ENCODE measurements at regions not wholly inside any gene's neighbourhood (a gene's known extent, or its start where the extent isn't known, plus 50 kb on each side); places are given as distances from the start of the nearest gene placed in this dataset.

DNA sequence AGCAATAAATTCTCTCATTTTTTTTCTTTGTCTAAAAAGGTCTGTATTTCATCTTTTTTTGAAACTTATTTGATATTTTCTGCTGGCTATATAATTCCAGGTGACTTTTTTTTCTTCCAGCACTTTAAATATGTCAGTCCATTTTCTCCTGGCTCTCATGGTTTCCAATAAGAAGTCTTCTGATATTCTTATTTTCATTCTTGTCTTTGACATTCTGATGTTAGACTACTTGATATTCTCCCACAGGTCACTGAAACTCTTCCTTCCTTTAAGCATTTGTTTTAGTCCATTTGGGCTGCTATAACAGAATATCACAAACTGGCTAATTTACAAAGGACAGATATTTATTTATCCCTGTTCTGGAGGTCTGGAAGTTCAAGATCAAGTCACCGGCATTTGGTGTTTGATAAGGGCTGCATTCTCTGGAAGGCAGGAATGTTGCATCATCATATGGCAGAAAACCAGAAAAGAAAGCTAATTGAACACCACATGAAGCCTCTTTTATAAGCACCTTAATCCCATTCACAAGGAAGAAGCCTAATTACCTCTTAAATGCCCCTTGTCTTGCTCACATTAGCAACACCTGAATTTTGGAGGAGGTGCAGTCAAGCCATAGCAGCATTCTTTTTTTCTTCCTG, 242.1 kb upstream of the TNRC6C start:
- no peaks in the 10 kb centered on the region for H3K27me3 ChIP-seq
- H3K27ac ChIP-seq: no peak overlapping the region
- no peaks in the 10 kb centered on the region for H3K36me3 ChIP-seq
- no peak overlapping the region for H3K4me3 ChIP-seq
- DNase-seq: no peak
- intact Hi-C loops (cut with DNase I): no loop called here
- no peaks in the 10 kb centered on the region for H3K9me3 ChIP-seq
- TF ChIP-seq, protein P1, sequence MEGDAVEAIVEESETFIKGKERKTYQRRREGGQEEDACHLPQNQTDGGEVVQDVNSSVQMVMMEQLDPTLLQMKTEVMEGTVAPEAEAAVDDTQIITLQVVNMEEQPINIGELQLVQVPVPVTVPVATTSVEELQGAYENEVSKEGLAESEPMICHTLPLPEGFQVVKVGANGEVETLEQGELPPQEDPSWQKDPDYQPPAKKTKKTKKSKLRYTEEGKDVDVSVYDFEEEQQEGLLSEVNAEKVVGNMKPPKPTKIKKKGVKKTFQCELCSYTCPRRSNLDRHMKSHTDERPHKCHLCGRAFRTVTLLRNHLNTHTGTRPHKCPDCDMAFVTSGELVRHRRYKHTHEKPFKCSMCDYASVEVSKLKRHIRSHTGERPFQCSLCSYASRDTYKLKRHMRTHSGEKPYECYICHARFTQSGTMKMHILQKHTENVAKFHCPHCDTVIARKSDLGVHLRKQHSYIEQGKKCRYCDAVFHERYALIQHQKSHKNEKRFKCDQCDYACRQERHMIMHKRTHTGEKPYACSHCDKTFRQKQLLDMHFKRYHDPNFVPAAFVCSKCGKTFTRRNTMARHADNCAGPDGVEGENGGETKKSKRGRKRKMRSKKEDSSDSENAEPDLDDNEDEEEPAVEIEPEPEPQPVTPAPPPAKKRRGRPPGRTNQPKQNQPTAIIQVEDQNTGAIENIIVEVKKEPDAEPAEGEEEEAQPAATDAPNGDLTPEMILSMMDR (IDR thresholded peaks at IDR 0.05): no peak
- TF ChIP-seq POLR2A (IDR thresholded peaks at IDR 0.05) (no peak), EP300 (IDR thresholded peaks at IDR 0.05) (no peak)
- WGBS, 3 donors: 5 to 17% (median 11%) methylated on average over 1 of the region's 1 CpG
- no peaks in the 10 kb centered on the region for H3K4me1 ChIP-seq (ENCODE audit: insufficient read depth)

DNA sequence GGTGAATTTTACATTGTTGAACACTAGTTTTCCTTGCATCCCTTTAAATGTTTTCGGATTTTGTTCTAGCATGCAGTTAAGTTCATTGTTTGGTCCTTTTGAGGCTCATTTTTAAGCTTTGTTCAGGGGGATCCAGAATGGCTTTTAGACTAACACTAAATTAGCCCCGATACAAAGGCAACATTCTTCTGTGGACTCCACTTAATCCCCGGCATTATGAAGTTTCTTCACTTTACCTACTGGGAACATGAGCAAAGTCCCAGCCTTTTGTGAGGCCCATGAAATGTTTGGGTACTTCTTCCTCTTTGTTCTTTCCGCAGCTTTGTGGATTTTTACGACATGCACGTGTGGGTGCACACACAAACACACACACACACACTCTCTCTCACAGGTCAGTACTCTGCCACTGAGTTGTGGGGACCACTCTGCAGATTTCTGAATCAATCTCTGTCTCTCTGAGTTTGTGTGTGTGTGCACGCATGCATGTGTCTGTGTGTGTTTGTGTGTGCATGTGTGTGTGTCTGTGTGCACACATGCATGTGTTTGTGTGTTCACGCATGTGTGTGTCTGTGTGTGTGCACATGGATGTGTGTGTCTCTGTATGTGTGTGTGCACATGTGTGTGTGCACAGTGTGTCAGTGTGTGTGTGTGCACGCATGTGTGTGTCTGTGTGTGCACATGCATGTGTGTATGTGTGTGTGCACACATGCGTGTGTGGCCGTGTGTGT, 240.4 kb upstream of the TNRC6C start:
- Histone ChIP-seq H3K9me3 (no peaks in the 10 kb centered on the region), H3K4me3 (no peak overlapping the region), H3K36me3 (no peaks in the 10 kb centered on the region), H3K27ac (no peak overlapping the region), H3K4me1 (ENCODE audit: insufficient read depth) (no peaks in the 10 kb centered on the region), H3K27me3 (no peaks in the 10 kb centered on the region)
- WGBS, 3 donors: 81 to 88% (median 85%) methylated on average over 11 of the region's 11 CpGs
- intact Hi-C loops (cut with DNase I): no loop called here
- DNase-seq: no peak
- TF ChIP-seq EP300 (IDR thresholded peaks at IDR 0.05) (no peak), POLR2A (IDR thresholded peaks at IDR 0.05) (no peak)
- TF ChIP-seq, protein P1 (IDR thresholded peaks at IDR 0.05): no peak

DNA sequence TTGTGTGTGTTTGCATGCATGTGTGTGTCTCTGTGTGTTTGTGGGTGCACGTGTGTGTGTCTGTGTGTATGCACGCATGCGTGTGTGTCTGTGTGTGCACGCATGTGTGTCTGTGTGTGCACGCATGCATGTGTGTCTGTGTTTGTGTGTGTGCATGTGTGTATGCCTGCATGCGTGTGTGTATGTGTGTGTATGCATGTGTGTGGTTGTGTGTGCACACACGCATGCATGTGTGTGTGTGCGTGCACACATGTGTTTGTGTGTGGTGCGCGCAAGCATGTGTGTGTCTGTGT, 239.9 kb upstream of the TNRC6C start:
- DNase-seq: no peak
- WGBS, 3 donors: 88 to 94% (median 90%) methylated on average over 10 of the region's 10 CpGs
- H3K4me1 ChIP-seq (ENCODE audit: insufficient read depth): no peaks in the 10 kb centered on the region
- no peaks in the 10 kb centered on the region for H3K36me3 ChIP-seq
- H3K27ac ChIP-seq: no peak overlapping the region
- TF ChIP-seq, protein P1 (IDR thresholded peaks at IDR 0.05): no peak
- TF ChIP-seq POLR2A (IDR thresholded peaks at IDR 0.05): no peak
- TF ChIP-seq EP300 (IDR thresholded peaks at IDR 0.05): no peak
- intact Hi-C loops (cut with DNase I): no loop called here
- H3K9me3 ChIP-seq: no peaks in the 10 kb centered on the region
- H3K4me3 ChIP-seq: no peak overlapping the region
- no peaks in the 10 kb centered on the region for H3K27me3 ChIP-seq

DNA sequence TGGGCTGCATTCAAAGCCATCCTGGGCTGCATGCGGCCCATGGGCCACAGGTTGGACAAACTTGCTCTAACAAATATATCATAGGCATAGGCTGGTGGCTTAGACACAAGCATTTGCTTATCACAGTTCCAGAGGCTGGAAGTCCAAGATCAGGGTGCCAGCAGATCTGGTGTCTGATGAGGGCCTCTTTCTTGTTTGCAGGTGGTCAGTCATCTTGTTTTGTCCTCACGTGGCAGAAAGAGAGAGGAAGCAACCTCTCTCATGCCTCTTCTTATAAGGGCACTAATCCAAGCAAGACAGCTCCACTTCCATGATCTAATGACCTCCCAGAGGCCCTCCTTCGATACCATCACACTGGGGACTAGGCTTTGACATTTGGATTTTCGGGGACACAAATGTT, 238.7 kb upstream of the TNRC6C start:
- TF ChIP-seq, protein P1 (IDR thresholded peaks at IDR 0.05): no peak
- TF ChIP-seq POLR2A (IDR thresholded peaks at IDR 0.05) (no peak), EP300 (IDR thresholded peaks at IDR 0.05) (no peak)
- no peak overlapping the region for H3K4me3 ChIP-seq
- H3K27me3 ChIP-seq: no peaks in the 10 kb centered on the region
- no peaks in the 10 kb centered on the region for H3K4me1 ChIP-seq (ENCODE audit: insufficient read depth)
- WGBS, 3 donors: 80 to 88% (median 87%) methylated on average over 4 of the region's 4 CpGs
- intact Hi-C loops (cut with DNase I): no loop called here
- no peak overlapping the region for H3K27ac ChIP-seq
- H3K36me3 ChIP-seq: no peaks in the 10 kb centered on the region
- no peak for DNase-seq
- H3K9me3 ChIP-seq: no peaks in the 10 kb centered on the region
